ENCODE measurements at regions not wholly inside any gene's neighbourhood (a gene's known extent, or its start where the extent isn't known, plus 50 kb on each side); places are given as distances from the start of the nearest gene placed in this dataset. TPM values are rescaled to one million over a fixed set of nuclear protein-coding genes. Genes with fewer than 3 reads are reported as not detected.

DNA sequence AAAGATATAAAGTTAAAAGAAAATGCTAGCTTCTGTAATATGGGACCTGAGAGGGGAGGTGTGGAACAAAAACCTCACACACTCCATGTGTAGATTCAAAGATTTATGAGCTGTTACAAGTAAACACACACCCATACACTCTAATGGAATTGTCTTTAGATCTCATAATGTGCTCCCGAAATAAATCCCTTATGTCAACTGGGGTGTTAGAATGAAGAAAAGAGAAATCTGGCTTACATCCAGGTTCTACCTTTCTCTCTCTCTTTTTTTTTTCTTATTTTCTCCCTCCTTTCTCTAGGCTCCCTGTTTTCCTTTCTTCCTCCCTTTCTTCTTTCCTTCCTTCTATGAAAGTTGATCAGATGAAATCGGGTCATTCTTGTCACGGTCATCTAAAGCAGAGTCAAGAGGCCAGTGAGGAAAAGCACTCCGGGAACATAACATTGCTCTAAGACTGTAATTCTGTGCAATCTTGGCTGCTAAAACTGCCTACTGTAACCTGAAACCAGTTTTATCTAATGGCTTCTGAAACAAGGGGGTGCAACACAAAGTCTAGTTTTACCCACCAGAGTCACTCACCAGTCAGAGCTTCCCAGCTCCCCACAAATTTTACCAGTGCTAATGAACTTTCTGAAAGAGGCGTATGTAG lies 68.3 kb upstream of the BTBD3 start:
- no peak for DNase-seq

DNA sequence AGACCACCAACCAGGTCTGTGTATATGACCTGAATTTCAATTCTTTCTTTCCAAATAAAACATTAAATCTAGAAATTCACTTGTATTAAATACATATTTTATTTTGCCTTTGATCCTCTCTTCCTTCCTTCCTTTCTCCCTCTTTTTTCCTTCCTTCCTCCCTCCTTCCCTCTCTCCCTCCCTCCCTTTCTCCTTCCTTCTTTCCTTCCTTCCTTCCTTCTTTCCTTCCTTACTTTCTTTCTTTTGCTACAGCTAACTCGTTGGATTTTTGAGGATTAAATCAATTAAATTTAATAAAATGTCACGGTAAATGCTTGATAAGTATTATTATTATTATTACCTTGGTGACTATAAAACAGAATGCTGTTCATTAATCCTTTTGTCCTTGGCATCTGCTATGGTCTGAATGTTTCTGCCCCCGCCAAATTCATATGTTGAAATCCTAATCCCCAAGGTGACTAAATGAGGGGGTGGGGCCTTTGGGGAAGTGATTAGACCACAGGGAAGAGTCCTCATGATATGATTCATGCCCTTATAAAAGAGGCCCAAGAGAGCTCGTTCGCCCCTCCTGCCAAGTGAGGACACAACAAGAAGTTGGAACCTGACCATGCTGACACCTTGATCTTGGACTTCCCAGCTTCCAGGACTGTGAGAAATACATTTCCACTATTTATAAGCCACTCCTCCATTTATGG lies 67.6 kb upstream of the BTBD3 start:
- no peak for DNase-seq

DNA sequence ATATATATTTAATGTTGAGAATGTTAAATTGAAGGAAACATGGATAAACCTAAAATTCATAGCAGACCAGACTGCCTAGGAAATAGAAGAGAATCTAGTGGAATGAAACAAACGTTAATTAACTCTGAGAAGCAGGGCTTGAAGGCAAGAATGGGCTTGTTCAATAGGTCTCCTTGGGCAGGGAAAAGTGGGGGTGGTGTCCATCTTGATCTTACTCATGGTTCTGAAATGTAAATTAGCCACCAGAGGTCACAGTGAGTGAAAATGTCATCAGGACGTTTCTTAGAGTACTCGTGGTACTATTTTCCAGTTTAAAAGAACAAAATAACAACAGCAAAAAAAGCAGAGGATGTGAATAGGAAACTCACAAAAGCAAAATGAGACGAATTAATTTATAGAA lies 66.8 kb upstream of the BTBD3 start:
- no peak for DNase-seq

DNA sequence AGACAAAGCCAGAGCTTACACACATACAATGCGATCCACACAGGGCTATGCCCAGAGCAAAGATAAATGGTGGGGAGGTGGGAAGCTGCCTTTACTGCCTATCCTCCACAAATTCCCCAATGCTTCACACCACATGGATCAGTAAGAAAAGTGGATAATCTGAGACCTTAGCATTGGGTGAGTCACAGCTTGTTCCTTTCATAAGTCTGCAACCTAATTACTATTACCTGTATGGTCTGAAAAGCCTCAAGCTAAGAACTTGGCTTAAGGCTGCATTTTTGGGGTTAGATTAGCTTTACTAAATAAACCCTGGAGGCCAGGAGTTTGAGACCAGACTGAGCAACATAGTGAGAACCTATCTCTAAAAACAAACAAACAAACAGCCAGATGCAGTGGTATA lies 66.0 kb upstream of the BTBD3 start:
- no peak for DNase-seq

DNA sequence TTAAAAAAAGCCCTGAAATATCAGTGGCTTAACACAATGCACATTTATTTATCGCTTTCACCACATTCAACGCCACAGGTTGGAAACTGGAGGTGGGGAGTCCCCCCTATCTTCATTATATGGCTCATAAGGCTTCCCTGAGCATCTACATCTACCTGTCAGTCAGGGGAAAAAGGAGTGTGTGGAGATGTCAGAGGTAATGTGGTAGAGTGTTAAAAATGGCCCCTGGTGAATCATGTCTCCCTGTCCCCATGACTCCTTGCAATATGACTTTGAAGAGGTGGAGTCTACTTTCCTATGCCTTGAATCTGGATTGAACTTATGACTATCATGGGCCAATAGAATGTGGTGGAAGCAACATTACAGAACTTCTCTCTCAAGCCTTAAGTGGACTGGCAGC lies 65.5 kb upstream of the BTBD3 start:
- no peak for DNase-seq

DNA sequence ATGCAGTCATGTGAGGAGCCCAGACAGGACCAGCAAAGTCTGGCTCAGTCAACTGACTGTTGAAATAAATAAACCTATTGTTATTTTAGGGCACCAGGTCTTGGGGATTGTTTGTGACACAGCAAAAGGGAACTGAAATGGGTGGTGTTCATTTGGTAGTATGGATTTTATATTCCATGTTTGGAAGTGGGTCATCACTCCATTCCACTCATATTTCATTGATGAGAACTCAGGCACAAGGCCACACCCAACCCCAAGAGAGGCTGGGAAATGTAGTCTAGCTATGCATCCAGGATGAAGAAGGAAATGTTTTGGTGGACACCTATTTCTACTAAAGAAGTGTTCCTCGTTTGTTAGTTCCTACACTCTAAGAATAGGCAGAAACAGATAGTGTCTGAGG lies 64.9 kb upstream of the BTBD3 start:
- DNase-seq: no peak

DNA sequence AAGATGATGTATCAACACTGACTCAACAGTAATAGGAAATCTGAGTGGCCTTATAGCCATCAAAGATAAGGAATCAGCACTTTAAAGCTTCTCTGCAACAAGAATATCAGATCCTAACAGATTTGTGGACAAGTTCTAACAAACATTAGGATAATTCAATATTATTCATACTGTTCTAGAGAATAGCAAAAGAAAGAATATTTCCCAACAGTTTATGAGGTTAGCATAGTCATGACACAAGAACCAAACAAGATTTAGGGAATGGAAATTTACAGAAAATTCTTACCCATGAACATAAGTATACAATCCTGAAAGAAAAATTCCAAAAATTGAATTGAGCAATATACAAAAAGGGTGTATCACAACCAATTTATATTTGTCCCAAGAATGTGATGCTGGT lies 64.3 kb upstream of the BTBD3 start:
- no peak for DNase-seq

DNA sequence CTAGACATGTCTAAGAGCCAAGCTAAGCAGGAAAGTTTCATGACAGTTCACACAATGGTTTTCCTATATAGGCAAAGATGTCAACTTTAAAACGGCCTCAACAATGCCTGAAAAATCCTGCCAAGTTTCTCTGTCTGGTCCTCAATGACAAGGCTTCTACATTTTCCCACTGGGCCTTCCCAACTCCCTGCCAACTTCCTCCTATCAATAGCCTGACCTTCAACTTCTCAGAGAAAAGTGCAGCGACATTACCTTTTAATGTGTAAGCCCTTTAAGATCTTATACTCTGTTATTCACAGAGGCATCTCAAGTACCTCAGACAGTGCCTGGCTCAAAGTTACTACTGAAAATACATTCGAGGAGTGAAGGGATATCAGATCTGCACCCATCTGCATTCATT lies 56.2 kb upstream of the BTBD3 start:
- no peak for DNase-seq

DNA sequence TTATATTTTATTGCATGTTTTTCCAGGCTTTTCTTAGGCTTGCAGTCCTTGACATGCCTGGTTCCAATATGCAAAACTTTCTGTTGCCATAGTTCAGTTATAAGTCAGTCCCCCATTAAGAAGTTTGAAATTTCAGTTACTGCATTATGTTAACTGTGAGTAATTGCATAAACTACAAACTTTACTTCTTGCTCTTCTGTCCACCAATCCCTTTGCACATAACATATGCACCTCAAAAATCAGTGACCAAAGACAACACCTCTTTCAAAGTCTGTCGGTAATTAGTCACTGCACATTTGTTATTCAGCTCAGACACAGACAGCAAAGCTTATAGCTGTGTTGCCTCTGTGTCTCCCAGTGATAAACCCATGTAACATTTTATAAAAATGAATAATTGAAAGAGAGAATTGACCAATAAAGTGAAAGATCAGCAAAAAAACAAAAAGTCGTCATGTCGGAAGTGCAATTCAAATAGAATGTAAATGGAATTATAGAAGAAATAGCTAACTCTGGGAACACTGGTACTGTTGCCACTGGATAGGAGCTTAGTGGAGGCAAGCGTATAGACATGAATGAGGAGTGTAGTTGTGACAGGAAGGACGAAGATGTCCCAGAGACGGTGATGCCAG lies 50.3 kb upstream of the BTBD3 start:
- DNase-seq: no peak

Small RNA genes lying in the stretch of these regions (small RNA-seq; reads per million reads assigned to genes)
- not detected for gene AL080274.1 (ENCODE audit: low replicate concordance)
- not detected for gene RN7SKP111 (ENCODE audit: low replicate concordance)
